NCI-H1417 treated with DMSO at 0.1 percent for 48 hours (cell line): ENCODE measurements at regions not wholly inside any gene's neighbourhood (a gene's known extent, or its start where the extent isn't known, plus 50 kb on each side); places are given as distances from the start of the nearest gene placed in this dataset.
"Not testable (repeated sequence)": the region's sequence is repeated elsewhere in the genome, so short reads cannot be mapped to it uniquely, and the experiment has no call there.

Source experiments
- DNase-seq: peaks from one replicate; lab custom pipeline; 2025; lab: John Stamatoyannopoulos, UW

DNA sequence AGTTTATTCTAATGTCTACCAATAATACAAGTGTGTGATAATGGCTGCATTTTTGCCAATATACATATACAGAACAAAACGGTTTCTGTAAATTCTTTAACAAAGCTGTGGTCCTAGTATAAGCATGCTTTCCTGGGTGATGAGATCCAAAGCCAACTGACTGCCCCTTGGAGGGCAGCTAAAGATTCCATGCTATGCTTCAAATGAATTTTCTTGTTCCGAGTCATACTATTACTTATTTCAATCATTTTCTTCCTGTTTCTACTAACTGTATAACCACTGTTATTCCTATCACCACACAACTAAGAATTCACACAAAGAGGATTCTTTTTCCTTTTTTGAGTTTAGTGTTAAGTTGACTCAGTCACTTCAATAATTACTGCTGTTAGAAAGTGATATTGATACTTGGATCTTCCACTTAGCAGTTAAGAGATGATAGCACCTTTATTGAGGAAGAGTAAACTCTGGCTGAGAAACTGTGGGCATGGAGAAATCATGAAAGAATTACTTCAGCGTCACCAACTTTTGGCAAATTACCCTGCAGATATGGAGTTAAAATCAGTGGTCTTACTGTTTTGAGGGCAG is 197.5 kb downstream of the ARL4A start:
- no peak for DNase-seq

DNA sequence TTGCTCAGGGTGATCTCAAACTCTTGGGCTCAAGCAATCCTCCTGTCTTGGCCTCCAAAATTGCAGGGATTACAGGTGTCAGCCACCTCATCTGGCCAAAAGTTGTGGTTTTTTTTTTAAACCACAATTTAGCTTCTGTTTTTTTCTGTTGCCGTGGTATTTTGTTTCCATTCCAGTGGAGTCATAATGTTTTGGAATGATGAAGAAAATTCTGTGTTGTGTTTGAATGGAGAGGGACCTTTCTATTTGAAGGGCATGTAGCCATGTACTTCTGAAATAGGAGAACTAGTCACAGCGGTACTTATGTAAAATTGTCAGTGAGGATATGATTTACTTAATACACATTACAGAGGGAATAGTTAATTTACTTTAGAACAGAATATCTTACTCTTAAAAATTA is 201.3 kb downstream of the ARL4A start:
- DNase-seq, result no peak

DNA sequence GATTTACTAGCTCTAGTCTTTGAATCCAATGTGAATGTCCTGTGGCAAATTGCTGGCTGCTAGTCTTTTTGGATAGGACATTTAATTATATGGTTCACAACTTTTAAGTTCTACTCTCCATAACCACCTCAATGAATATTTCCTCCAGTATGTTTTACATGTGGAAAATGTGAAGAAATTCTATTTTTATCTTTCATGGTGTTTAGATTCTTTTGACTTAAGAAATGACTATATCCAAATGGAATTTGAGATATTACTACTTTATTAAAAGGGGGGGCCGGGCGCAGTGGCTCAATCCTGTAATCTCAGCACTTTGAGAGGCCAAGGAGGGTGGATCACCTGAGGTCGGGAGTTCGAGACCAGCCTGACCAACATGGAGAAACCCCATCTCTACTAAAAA is 202.0 kb downstream of the ARL4A start:
- no peak for DNase-seq

DNA sequence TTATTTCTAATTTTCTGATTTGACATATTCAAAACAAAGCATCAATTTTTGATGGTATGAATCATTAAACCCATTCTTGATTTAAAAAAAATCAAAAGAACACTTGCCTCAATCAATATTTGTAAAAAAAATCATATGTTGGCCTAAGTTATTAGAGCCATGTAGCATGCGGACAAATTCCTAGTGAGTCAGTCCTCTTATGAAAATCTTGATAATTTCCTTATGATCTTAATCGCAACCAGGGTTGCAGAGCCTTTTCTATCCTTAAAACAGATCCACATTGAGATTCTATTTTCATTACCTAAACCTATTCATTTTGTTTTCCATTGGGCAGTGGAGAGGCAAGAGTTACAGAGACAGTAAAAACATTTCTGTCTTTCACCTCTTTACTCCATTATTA is 203.2 kb downstream of the ARL4A start:
- DNase-seq, result no peak

DNA sequence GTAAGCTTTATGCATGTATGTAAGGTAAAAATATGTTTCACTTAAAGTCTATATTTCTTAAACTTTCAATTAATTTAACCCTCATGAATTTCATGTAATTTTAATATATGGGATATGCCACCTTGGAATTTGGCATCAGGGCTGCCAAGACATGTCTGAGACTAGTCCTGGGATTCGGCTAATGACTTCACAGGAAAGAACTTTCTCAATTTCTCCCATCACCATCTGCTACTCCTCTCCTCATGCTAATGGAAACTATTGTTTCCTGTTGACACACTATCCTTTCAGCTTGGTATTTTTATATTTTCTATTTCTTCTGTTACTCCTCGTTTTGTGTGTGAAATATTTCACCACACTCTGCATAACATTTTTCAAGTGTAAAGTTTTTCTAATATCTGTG is 205.9 kb downstream of the ARL4A start:
- DNase-seq, result no peak

DNA sequence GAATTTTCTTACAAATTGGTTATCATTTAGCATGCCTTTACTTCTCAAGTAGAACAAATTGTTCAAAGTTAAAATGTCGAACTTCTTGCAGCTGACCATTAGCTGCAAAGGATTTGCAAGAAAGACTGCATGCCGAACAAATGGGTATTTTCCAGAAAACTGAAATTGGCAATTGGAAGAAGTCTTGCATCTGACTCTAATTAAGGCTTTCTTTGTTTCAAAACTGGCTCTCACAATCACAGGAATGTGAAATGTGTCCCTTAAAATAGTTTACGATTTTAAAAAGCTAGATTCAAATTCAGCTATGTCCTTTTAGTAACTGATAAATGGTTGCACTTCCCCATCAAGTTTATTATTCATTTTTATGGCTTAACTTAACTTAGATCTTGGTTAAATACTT is 207.9 kb downstream of the ARL4A start:
- DNase-seq, result no peak

DNA sequence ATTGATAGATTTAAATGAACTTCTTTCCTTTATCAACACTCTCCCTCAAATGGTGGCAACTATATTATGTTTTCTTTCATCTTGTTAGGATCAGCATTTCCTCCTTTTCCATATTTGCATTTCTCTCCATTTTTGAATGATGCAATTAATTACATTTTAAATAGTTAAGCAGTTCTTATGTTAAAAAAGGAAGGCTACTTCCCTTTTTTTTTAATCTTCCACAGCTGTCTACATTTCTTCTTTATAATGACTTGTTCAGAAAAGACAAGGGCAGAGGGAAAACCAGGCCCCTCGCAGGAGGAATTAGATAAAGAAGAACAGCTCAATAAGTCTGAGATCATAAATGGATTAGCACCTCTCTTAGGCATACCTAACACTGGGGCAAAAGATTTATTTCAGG is 208.9 kb downstream of the ARL4A start:
- no peak for DNase-seq

DNA sequence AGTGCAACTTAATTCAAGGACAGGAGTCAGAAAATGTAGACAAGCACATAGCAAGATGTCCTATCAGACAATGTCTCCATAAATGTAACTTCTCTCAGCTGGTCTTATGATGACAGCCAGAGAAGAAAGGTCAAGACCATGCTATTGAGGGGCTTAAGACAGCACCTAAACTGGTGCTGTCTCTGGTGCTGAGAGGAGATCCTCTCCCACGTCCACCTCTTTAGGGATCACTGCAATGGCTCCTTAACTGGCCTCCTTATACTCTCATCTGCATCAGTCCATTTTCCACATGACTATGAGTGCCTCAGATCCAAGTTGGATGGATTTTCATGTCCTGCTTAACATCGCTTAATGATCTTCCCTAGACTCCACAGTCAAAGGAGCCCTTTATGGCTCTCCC is 210.6 kb downstream of the ARL4A start:
- no peak for DNase-seq

DNA sequence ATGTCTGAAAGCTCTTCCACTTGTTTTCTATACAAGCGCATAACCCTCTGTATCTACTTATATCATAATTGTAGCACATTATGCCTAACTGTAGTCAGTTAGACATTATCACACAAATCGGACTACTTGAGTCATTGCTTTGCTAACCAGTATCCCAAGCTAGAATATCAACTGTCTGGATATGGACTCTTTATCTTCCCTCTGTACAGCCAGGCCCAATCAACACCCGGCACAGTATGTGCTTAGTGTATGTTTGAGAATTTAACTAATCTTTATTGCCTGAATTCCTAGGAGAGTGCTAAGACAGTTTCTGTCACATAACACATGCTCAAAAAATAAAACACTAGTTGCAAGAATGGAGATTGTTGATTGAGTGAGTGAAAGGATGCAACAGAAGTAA is 211.2 kb downstream of the ARL4A start:
- no peak for DNase-seq

DNA sequence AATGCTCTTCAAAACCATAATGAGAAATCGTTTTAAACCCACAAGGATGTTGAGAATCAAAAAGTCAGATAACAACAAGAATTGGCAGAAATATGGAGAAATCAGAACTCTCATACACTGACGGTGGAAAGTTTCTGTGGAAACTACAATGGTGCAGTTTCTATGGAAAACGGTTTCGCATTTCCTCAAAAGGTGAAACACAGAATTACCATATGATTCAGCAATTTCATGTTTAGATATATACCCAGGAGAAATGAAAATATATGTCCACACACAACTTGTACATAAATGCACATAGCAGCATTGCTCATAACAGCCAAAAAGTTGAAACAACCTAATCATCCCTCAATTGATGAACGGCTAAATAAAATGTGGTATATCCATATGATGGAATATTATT is 218.2 kb downstream of the ARL4A start:
- DNase-seq, result no peak

DNA sequence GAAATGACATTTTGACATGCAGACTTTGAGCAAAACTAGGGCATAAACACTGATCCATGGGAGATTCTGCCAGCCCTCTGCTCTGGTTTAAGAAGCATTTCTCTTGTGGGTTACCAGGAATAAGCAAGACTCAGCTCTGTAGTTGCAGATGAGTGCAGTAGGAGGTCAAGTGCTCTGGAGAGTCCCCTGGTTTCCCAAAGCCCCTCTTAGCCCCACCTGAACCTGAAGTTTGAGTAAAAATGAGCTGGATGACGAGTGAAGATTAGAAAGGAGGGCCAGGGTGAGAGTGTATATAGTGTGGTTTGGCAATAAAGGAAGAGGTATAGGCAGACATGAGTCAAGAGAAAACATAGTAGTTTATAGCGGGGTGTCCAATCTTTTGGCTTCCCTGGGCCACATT is 220.3 kb downstream of the ARL4A start:
- DNase-seq, result no peak

DNA sequence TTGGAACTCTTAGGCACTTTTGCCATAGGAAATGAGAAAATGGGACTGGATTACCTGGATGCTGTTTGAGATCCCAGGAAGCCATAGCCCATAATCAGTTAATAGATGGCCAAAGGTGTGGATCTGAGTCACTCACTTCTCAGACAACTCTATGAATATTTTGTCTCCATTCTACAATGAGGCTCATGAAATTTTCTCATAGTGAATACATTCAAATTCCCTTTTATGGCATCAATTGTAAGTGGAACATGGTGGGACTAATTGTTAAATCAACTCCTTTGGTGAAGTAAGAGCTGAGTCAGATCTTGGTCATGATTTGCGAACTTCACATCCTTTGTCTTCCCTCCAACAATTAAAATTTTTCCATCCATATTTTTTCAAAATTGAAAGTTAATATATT is 222.1 kb downstream of the ARL4A start:
- no peak for DNase-seq

DNA sequence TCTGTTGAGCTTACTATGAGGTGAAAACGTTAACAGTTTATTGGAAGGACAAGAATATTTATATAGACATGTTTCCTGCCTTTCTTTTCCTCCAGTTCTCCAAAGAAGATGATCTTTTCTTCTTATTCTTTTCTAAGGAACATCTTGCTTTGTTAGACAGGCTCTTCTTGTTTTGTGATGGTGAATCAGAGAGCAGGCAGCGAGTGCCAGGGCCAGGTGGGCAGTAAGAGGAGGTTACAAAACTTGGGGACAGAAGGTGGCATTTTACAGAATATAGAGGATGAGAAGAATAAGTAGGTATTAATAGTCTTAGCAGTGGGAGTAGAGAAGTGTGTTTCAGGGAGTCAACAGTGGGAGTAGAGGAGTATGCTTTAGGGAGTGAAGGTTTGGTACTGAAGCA is 223.6 kb downstream of the ARL4A start:
- no peak for DNase-seq

DNA sequence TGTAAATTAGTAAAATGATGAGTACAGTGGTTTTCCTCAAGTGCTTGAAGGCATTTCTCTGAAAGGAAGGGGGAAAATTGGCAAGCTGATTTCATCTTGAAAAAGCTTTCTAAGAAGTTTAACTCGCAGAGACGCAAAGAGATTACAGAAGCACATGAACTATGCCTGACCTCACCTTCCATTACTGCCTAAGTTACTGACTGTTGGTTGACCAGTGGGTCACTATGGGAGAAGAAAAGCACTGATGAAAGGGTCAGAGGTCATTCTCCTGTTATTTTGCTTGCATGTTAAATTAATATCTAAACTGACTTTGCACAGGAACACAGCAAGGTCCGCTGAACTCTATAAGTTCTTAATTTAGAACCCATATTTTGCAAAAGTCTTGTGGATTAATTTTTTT is 225.6 kb downstream of the ARL4A start:
- no peak for DNase-seq

DNA sequence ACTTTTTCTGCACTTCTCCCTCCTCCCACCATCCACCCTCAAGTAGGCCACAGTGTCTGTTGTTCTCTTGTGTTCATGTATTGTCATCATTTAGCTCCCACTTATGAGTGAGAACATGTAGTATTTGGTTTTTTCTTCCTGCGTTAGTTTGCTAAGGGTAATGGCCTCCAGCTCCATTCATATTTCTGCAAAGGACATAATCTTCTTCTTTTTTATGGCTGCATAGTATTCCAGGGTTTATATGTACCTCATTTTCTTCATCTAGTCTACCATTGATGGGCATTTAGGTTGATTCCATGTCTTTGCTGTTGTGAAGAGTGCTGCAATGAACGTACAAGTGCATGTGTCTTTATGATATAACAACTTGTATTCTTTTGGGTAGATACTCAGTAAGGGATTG is 230.4 kb downstream of the ARL4A start:
- no peak for DNase-seq

DNA sequence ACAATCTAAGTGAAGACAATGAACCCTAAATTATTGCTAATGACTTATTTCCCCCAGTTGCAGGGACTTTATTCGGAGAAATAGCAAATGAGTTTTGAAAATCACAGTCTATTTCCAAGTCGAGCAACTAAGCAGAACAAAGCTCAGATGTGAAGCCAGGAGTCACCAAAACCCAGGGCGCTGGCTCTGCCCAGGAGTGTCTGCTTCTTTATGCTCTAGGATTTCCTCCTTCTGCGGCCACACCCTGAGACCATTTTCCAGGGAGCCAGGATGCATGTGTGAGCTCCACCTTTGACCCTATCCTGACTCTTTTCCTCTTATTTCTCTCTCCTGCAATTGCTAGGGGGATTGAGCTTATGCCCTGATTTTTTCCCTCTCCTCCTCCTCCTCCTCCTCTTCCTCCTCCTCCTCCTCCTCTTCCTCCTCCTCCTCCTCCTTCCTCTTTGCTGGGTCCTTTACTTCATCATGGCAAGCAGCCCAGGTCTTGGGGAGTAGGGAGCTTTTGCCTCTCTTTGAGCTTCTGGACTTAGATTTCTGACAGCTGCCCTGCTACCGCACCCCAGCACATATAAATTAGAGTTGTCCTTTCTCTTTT is 234.4 kb downstream of the ARL4A start:
- DNase-seq, result no peak

DNA sequence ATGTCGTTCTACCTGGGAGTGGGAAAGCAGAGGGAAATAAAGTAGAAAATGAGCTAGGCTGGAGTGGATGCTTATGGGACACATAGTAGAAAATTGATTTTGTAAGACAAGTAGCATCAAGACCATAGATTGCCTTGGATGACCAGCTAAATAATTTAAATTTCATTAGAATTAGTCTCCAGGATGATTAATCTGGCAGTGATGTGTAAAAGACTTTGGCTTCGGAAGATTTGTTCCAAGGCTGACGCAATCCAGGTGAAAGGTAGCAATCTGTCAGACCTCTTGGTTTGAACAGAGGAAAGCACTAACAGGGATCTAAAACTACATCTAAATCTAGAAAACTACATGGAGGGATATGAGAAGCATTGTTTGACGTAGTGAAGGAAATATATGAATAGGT is 236.5 kb downstream of the ARL4A start:
- DNase-seq, result no peak

DNA sequence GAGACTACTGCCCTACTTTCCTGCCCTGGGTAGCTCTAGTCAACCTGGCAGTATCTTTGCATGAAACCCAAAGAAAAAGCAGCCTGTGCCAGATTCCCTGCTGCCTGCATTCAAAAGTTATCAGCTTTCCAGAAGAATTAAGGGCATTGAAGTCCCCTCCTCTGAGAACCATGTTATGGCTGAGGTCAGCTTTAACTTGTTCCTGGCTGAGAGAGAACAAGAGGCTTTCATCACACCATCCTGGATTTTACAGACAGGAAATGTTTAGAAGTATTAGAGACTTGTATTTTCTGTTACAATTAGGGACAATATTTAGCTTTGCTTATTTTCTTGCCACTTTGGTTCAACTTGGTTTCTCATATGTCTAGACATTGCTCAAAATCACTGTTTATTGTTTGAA is 238.8 kb downstream of the ARL4A start:
- no peak for DNase-seq

DNA sequence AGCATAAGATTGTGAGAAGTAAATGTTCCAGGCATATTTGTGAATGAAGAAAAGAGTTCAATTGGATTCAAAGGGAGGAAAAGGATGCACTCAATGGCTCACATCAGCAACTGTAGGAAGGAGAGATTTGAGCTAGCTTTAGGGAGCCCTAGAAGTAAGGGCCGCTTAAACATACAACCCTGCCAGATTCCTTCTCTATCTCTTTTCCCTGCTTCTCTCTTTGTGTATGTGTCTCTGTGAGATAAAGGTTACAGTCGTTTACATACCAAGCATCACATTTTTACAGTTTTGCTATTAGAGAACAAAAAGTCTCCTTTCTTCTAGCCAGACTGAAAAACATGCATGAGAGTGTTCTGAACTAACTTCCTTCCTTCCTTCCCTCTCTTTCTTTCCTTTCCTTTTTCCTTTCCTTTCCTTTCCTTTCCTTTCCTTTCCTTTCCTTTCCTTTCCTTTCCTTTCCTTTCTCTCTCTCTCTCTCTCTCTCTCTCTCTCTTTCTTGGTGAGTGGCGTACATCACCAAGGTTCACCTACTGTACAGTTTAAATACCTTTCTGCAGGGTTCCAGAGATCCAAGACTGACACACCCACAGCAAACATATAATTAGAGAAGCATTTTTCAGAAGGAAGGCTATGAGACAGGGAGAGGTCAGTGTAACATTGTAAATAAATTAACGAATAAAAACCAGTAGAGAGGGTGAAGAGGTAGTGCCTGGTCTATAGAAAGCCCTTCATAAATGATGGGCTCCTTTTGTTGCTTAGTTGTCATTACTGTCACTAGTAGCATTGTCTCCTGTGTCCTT is 240.4 kb downstream of the ARL4A start:
- DNase-seq, result peak; percentile 33

DNA sequence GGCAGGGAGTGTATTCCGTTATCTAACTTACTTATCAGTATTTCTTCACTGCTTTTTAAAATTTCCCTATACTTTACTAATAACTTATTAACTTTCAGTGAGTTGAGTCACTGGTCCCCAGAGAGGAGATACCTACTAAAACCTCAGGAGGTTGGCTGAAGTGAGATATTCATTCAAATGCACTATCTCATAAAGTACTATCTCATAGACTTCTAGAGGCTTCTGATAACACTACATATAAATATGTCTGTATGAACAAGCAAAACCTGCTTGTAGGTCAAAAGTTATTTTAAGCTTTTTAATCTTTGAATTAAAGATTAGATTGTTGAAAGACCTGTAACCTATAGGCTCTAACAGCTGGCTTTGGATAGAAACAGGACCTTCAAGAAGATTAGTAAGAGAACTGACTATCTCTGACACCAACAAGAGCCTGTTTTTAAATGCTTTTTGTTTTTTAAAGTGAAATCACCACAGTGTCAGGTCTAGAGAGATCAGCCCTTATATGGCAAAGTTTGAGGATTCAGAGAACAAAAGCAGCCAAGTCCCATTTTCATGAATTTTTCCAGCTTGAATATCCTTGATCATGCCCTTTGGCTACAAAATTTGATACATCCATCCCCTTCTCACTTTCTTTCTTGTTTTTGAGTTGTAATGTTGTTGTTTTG is 242.2 kb downstream of the ARL4A start:
- no peak for DNase-seq

DNA sequence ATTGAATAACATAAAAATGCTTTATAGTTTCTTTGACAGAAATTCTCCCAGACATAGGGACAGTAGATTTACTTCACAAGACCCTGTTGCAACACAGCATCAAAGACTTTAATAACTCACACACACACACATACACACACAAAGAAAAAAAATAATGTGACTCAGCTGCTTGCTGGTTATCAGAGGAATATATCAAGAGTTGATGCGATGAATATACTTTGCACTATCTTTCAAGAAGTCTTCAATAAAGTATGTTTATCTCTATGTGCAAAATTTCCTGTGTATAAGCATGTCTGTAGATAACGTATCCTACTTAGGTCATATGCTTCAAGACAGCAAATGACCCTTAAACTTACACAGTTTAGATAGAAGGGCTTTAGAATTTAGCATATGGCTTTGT is 243.1 kb downstream of the ARL4A start:
- DNase-seq, result no peak

DNA sequence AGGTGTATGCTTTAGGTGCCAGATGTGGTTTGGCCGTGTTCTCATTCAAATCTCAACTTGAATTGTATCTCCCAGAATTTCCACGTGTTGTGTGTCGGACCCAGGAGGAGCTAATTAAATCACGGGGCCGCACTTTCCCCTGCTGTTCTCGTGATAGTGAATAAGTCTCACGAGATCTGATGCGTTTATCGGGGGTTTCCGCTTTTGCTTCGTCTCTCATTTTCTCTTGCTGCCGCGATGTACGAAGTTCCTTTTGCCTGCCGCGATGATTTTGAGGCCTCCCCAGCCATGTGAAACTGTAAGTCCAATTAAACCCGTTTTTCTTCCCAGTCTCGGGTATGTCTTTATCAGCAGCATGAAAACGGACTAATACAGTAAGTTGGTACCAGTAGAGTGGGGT is 244.0 kb downstream of the ARL4A start:
- DNase-seq, result not testable (repeated sequence)

DNA sequence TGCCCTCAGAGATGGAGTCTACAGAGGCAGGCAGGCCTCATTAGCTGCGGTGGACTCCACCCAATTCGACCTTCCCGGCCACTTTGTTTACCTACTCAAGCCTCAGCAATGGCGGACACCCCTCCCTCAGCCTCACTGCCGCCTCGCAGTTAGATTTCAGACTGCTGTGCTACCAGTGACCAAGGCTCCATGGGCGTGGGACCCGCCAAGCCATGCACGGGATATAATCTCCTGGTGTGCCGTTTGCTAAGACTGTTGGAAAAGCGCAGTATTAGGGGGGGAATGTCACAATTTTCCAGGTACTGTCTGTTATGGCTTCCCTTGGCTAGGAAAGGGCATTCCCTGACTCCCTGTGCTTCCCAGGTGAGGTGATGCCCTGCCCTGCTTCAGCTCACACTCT is 252.3 kb downstream of the ARL4A start:
- DNase-seq, result no peak
